ENCODE measurements at regions not wholly inside any gene's neighbourhood (a gene's known extent, or its start where the extent isn't known, plus 50 kb on each side); places are given as distances from the start of the nearest gene placed in this dataset.
"Not testable (repeated sequence)": the region's sequence is repeated elsewhere in the genome, so short reads cannot be mapped to it uniquely, and the experiment has no call there.

GRCh38 chr10:78326372-78326771 lies 292.7 kb downstream of the RPS24 start:
- no peak for DNase-seq

- DNase-seq = no peak
These were observed 294.3 kb downstream of the RPS24 start for GRCh38 chr10:78327778-78328591.

DNA sequence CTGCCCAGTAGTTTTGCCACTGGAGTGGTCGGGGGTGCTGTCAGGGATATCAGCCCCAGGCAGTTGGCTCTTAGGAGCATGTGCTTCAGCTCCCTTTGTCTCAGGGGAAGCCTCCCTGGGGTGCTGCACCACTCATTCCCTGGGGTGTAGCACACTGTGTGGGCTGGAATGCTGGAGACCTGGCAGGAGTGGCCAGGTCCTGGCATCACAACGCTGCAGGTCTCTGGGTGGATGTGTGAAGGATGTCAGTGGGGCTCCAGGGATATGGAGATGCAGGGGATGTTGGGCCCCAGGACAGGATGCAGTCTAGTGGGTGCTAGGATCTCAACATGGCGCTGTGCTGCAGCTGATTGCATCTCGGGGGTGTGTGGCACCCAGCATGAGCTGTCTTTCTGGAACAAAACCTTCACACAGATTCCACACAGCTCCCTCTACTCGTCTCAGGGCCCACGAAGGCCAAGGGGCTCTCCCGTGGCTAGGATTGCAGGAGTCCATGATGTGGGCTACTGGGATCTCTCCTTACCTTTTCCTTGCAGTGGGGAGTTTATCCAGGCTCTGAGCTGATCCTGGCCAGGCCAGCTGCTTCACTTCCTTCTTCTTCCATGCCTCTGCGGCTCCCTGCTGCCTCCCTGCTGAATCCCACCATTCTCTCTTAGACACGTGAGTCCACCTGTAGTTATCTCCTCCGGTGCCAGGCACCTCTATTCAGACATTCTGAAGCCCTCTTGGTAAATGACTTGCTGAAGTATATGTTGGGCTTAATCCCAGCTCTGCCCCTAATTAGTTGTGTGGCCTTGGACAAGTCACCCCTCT lies 295.1 kb downstream of the RPS24 start:
- DNase-seq = no peak

GRCh38 chr10:78330884-78331283 lies 297.2 kb downstream of the RPS24 start:
- no peak for DNase-seq

DNA sequence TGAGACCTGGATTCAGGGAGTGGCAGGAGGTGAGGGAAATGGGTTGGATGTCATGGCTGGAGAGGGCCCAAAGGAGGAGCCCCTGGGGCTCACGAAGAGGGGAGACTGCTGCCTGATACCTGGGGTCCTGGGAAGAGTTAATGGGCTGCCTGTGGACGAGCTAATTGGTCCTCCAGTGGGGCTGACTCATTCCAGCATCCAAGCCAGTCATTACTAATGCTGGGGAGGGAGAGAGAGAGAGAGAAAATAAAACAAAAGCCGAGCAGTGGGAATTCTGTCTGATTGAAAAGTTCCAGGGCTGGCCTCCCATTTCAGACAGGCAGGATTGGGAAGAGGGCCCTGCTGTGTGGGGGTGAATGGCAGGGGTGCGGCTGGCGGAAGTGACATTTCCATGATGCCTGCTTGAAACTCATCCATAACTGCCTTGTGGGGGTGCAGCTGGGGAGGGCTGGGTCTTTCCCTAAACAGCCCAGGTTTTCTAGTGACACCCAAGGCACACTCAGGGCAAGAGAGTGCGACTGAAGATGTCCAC lies 297.8 kb downstream of the RPS24 start:
- no peak for DNase-seq

DNA sequence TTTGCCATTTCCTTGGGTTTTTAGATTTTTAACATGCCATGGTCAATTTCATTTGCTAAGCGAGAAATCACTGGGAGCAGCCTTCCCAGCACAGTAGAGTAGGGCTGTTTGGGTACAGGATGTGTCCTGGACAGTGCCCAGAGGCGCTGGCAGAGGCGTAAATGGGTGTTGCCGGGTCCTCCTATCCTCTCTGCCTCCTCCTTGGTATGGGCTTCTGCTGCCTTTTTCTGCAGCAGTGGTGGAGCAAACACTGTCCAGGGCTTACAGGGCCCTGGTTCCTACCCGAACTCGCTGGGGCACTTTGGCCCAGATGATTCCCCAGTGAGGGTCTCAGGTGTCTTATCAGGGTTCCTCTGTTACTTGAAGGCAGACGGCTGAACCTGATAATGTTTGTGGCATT lies 298.3 kb downstream of the RPS24 start:
- no peak for DNase-seq

DNA sequence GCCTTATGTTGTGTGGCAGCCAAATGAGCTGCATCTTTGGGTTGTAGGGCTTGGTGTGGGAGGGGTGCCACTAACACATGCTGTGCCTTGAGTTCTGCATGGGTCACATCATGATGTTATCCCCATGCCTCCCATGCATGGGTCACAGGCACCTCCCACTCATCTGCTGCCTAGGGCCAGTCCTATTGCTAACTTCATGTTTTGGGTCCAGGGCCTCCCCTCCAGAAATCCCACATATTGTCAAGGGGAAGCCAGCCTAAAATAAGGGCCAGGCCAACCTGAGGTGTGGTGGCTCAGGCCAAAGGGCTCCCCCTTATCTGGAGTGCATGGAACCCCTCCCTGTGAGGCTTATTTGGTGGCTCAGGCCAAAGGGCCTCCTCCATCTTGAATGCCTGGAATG lies 299.0 kb downstream of the RPS24 start:
- DNase-seq = no peak

- DNase-seq = no peak
These were observed 299.9 kb downstream of the RPS24 start for GRCh38 chr10:78333362-78334143.

DNA sequence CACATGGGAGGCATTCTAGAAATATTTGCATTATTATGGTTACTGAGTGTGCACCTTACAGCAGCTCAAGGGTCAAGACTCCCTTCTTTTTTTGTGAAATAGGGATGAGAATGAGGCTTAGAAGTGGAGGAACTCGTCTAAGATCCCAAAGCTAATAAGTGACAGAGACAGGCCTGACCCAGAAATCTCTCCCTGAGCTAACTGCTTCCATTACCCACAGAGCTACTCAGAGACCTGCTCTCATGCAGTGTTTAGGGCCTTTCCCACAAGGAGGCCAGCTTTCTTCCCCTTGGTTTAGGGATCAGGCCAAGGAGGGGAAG lies 301.7 kb downstream of the RPS24 start:
- DNase-seq = no peak

DNA sequence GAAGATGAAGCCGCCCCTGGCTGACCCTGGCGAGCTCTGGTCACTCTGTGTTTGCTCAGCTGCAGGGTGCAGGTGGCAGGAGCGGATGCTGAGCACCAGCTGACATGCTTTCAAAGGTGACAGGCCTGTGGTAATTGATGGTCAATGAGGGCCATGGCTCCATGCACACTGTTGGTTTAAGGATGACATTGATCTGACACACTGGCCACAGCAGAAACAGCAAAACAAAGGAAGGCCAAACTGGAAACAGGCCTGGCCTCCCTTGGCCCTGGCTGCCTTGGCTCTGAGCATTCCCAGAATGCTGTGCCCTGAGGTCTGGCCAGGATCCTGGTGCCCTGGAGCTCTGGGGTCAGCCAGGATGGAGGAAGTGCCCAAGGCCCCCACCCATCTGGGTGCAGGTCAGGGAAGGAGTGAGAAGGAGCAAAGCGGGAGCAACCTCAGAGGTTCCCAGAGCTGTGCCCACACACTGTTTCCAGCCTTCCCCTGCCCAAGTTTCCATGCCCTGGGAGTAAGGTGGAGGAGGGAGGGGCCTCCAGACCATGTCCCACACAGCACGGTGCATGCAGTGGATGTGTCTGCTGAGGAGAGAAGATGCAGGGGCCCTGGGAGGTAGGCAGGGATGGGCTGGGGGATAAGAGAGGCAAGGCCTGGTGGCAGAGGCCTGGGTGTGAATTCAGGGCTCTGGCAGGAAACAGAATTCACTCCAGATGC lies 302.2 kb downstream of the RPS24 start:
- no peak for DNase-seq

- no peak for DNase-seq
These were observed 302.7 kb downstream of the RPS24 start for GRCh38 chr10:78336402-78336791.

GRCh38 chr10:78337016-78337415 lies 303.4 kb downstream of the RPS24 start:
- DNase-seq = no peak

DNA sequence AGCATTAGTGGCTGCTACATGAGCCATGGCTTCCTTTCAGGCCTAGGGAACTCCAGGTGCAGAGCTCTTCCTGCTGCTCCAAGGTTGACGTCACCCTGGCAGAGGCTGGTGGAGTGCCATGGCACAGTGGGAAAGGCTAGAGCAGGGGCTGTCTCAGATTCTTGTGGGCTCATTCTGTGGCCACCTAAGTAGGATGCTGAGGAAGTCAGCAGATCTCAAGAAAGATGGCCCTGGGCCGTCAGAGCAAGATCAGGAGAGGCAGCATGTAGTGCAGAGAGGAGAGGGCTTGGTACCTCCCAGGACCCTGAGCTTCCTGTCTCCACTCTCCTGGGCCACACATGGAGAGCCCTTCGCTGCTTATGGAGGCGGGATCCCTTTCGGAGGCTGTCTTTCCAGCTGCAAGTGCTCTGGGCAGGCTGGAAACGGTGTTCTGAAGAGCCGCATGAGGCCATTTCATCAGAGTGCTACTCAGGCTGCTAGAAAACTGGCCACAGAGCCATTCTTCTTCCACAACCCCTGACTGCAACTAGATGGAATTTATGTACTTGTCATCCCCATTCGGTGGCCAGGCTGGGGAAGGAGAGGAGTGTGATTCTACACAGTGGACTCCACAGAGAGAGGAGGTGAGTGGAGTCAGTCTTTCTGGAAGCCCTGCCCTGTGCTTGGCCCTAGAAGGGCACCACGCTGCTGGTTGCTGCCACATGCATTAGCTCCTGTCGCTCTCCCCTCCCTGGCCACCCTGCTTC lies 304.2 kb downstream of the RPS24 start:
- DNase-seq = no peak

GRCh38 chr10:78338717-78339116 lies 305.1 kb downstream of the RPS24 start:
- DNase-seq = no peak

- DNase-seq = no peak
These were observed 305.6 kb downstream of the RPS24 start for GRCh38 chr10:78339251-78339650.

DNA sequence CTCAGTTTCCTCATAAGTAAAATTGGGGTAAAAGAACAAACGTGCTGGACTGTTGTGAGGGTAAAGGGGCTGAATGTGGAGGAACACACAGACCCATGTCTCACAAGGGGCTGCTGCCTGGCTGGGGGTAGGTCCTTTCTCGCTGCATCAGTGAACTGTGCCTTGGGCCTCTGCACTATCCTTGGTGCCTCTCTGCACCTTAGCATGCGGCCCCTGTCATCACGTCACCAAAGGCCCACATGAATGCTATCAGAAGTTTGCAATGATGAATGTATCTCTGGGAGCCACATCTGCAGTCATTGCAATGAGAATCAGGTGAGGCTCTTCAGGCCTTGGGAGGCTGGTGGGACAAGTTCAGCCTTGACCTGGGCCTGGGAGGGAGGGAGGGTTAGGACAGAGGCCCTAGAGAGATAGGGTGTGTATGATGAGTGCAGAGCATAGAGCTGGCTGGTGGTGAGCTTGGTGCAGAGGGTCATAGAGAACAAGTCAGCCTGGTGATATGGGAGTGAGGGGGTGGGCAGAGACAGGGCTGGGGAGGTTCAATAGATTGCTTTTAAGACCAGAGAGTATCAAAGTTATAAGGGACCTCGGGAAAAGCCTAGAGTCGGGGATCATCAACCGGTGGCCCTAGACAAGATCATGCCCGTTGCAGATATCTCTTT lies 308.4 kb downstream of the RPS24 start:
- no peak for DNase-seq

DNA sequence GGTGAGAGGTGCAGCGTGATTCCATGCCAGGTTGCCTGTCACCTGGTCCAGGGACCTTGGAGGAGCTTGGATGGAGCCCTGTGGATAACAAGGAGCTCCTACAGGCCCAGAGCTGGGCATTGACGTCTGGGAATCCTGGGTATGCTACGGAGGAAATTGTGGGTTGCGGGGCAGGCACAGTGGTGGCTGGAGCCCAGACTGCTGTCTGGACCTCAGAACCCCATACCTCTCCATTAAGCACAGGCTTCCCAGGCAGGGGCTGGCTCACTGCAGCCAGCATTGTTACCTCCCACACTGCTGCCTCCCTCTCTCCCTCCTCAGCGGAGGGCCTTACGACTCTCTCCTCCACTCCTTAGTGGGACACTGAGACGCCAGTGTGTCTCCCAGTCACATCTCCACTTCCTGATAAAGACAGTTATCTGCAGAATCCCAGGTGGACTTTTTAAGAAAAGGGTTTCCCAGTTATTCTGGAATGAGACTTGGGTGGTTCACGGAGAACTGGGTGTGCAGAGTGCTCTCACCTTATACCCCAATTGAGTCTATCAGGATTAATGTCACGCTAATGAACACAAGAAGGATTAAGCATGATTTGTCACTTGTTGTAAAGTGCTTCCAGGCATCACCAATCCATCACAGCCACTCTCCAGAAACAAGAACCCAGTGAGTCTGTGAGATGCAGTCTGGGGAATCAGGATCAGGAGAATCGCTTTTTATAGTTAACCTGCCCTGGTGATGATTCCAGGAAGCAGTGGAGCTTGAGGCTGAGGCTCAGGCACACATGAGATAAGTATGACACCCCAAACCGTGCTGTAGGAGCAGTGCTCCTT lies 309.4 kb downstream of the RPS24 start:
- DNase-seq = peak; percentile 51

GRCh38 chr10:78344257-78344656 lies 310.6 kb downstream of the RPS24 start:
- DNase-seq = not testable (repeated sequence)

GRCh38 chr10:78345515-78345914 lies 311.9 kb downstream of the RPS24 start:
- DNase-seq = not testable (repeated sequence)

GRCh38 chr10:78346721-78347120 lies 313.1 kb downstream of the RPS24 start:
- DNase-seq = no peak

Measured in eye (tissue), 1 donor.